SK-N-SH treated with all-trans-retinoic acid at 6 μM for 48 hours (cell line): ENCODE measurements at regions not wholly inside any gene's neighbourhood (a gene's known extent, or its start where the extent isn't known, plus 50 kb on each side); places are given as distances from the start of the nearest gene placed in this dataset.

ENCODE experiments used
- ATAC-seq: fragments of 200-7000 bp; cut with Tn5 transposase; 3 replicates; pipeline ENCODE4 v1.9.1; 2020; ENCODE audit warnings: mild to moderate bottlenecking, moderate library complexity
- ARNTL ChIP-seq: fragments of 450-650 bp; formaldehyde crosslinking; IDR thresholded peaks from 2 replicates; pipeline ENCODE4 v1.5.0; 2020; ENCODE audit warnings: low read depth, mild to moderate bottlenecking, moderate library complexity, borderline replicate concordance
- BACH2 ChIP-seq: fragments of 250-450 bp; sonication (Bioruptor Pico); IDR thresholded peaks from 2 replicates; pipeline ENCODE4 v1.9.0; 2021; ENCODE audit warnings: mild to moderate bottlenecking, borderline replicate concordance
- CSDC2 ChIP-seq: fragments of 250-450 bp; sonication (Bioruptor Pico); IDR thresholded peaks from 2 replicates; pipeline ENCODE4 v1.5.0; 2020; ENCODE audit warnings: mild to moderate bottlenecking, moderate library complexity
- ESRRG ChIP-seq: fragments of 250-450 bp; sonication (Bioruptor Pico); IDR thresholded peaks from 2 replicates; pipeline ENCODE4 v1.6.1; 2021; ENCODE audit warnings: mild to moderate bottlenecking
- GLIS3 ChIP-seq: fragments of 250-450 bp; sonication (Bioruptor Pico); IDR thresholded peaks from 2 replicates; pipeline ENCODE4 v1.5.0; 2020; ENCODE audit warnings: mild to moderate bottlenecking, moderate library complexity
- ISL1 ChIP-seq: fragments of 250-450 bp; sonication (Bioruptor Pico); IDR thresholded peaks from 2 replicates; pipeline ENCODE4 v2.1.2; 2022; ENCODE audit warnings: mild to moderate bottlenecking, moderate library complexity
- OSR1 ChIP-seq: fragments of 250-450 bp; sonication (Bioruptor Pico); IDR thresholded peaks from 2 replicates; pipeline ENCODE4 v1.8.0; 2022; ENCODE audit warnings: moderate library complexity, mild to moderate bottlenecking, inconsistent platforms
- PPARA ChIP-seq: fragments of 250-450 bp; sonication (Bioruptor Pico); IDR thresholded peaks from 2 replicates; pipeline ENCODE4 v1.5.0; 2020; ENCODE audit warnings: mild to moderate bottlenecking, borderline replicate concordance
- RARB ChIP-seq: fragments of 250-450 bp; sonication (Bioruptor Pico); IDR thresholded peaks from 2 replicates; pipeline ENCODE4 v1.8.0; 2021; ENCODE audit warnings: mild to moderate bottlenecking, moderate library complexity
- SNAI2 ChIP-seq: fragments of 250-450 bp; sonication (Bioruptor Pico); IDR thresholded peaks from 2 replicates; pipeline ENCODE4 v1.5.0; 2020; ENCODE audit warnings: mild to moderate bottlenecking, moderate library complexity
- TCF4 ChIP-seq: fragments of 250-450 bp; sonication (Bioruptor Pico); IDR thresholded peaks from 2 replicates; pipeline ENCODE4 v1.8.0; 2021; ENCODE audit warnings: mild to moderate bottlenecking, moderate library complexity, borderline replicate concordance
- TOX ChIP-seq: fragments of 250-450 bp; sonication (Bioruptor Pico); IDR thresholded peaks from 2 replicates; pipeline ENCODE4 v1.8.0; 2021; ENCODE audit warnings: mild to moderate bottlenecking, moderate library complexity, borderline replicate concordance
- ZC3H10 ChIP-seq: fragments of 250-450 bp; sonication (Bioruptor Pico); IDR thresholded peaks from 2 replicates; pipeline ENCODE4 v1.5.1; 2021; ENCODE audit warnings: mild to moderate bottlenecking, moderate library complexity
- ZFP3 ChIP-seq: fragments of 250-450 bp; sonication (Bioruptor Pico); IDR thresholded peaks from 2 replicates; pipeline ENCODE4 v1.5.0; 2020; ENCODE audit warnings: mild to moderate bottlenecking, moderate library complexity
- ZFP30 ChIP-seq: fragments of 450-650 bp; formaldehyde crosslinking; IDR thresholded peaks from 2 replicates; pipeline ENCODE4 v1.5.0; 2022; ENCODE audit warnings: mild to moderate bottlenecking, moderate library complexity
- ZNF565 ChIP-seq: fragments of 450-650 bp; formaldehyde crosslinking; conservative IDR thresholded peaks from 2 replicates; pipeline ENCODE4 v1.5.0; 2020; ENCODE audit warnings: low read depth, mild to moderate bottlenecking, moderate library complexity
- ZNF70 ChIP-seq: fragments of 450-650 bp; formaldehyde crosslinking; IDR thresholded peaks from 2 replicates; pipeline ENCODE4 v1.5.0; 2020; ENCODE audit warnings: mild to moderate bottlenecking, moderate library complexity
- ZNF8 ChIP-seq: fragments of 450-650 bp; formaldehyde crosslinking; IDR thresholded peaks from 2 replicates; pipeline ENCODE4 v1.5.0; 2020; ENCODE audit warnings: mild to moderate bottlenecking, moderate library complexity
- TF ChIP-seq, protein P1 (sequence below): fragments of 250-450 bp; sonication (Bioruptor Pico); IDR thresholded peaks from 2 replicates; pipeline ENCODE4 v1.5.1; 2021; ENCODE audit warnings: mild to moderate bottlenecking, moderate library complexity
- TF ChIP-seq, protein P2 (sequence below): fragments of 250-450 bp; sonication (Bioruptor Pico); IDR thresholded peaks from 2 replicates; pipeline ENCODE4 v1.5.0; 2020; ENCODE audit warnings: mild to moderate bottlenecking, moderate library complexity
- TF ChIP-seq, protein P3 (sequence below): fragments of 250-450 bp; sonication (Bioruptor Pico); IDR thresholded peaks from 2 replicates; pipeline ENCODE4 v1.8.0; 2020; ENCODE audit warnings: mild to moderate bottlenecking, moderate library complexity, borderline replicate concordance
- TF ChIP-seq, protein P4 (sequence below): fragments of 250-450 bp; sonication (Bioruptor Pico); IDR thresholded peaks from 2 replicates; pipeline ENCODE4 v1.5.1; 2020; ENCODE audit warnings: low read depth, mild to moderate bottlenecking, moderate library complexity
- TF ChIP-seq, protein P5 (sequence below): fragments of 250-450 bp; sonication (Bioruptor Pico); IDR thresholded peaks from 2 replicates; pipeline ENCODE4 v1.8.0; 2021; ENCODE audit warnings: low read depth, mild to moderate bottlenecking, moderate library complexity, borderline replicate concordance

DNA sequence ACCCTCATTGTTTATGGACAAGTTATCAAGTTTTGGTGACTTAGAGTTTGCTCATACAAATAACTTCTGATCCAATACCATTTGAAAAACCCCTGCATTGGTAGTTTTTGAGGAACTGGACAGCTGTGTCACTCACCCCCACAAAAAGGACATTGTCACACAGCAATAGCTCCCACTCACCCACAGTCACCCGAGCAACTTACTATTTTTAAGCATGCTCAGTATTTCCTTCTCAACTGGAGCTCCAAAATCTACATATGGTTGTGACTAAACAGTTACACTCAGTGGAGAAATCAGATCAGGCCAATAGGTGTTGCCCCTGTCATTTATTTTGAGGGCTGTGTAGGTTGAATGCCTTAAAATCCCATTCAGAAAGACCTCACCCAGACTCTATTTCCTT lies 165.2 kb upstream of the AUTS2 start:
- no peak for ATAC-seq
- TF ChIP-seq RARB (CRISPR knock-in tag) = no peak
- TF ChIP-seq ZNF70 = no peak
- TF ChIP-seq BACH2 = no peak
- no peak for TF ChIP-seq GLIS3
- no peak for TF ChIP-seq PPARA
- TF ChIP-seq ZNF8 = no peak
- TF ChIP-seq TOX (CRISPR knock-in tag) = no peak
- TF ChIP-seq ZFP30 (CRISPR knock-in tag) = no peak
- TF ChIP-seq, protein P1, sequence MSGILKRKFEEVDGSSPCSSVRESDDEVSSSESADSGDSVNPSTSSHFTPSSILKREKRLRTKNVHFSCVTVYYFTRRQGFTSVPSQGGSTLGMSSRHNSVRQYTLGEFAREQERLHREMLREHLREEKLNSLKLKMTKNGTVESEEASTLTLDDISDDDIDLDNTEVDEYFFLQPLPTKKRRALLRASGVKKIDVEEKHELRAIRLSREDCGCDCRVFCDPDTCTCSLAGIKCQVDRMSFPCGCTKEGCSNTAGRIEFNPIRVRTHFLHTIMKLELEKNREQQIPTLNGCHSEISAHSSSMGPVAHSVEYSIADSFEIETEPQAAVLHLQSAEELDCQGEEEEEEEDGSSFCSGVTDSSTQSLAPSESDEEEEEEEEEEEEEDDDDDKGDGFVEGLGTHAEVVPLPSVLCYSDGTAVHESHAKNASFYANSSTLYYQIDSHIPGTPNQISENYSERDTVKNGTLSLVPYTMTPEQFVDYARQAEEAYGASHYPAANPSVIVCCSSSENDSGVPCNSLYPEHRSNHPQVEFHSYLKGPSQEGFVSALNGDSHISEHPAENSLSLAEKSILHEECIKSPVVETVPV (CRISPR knock-in tag) = no peak
- TF ChIP-seq, protein P2, sequence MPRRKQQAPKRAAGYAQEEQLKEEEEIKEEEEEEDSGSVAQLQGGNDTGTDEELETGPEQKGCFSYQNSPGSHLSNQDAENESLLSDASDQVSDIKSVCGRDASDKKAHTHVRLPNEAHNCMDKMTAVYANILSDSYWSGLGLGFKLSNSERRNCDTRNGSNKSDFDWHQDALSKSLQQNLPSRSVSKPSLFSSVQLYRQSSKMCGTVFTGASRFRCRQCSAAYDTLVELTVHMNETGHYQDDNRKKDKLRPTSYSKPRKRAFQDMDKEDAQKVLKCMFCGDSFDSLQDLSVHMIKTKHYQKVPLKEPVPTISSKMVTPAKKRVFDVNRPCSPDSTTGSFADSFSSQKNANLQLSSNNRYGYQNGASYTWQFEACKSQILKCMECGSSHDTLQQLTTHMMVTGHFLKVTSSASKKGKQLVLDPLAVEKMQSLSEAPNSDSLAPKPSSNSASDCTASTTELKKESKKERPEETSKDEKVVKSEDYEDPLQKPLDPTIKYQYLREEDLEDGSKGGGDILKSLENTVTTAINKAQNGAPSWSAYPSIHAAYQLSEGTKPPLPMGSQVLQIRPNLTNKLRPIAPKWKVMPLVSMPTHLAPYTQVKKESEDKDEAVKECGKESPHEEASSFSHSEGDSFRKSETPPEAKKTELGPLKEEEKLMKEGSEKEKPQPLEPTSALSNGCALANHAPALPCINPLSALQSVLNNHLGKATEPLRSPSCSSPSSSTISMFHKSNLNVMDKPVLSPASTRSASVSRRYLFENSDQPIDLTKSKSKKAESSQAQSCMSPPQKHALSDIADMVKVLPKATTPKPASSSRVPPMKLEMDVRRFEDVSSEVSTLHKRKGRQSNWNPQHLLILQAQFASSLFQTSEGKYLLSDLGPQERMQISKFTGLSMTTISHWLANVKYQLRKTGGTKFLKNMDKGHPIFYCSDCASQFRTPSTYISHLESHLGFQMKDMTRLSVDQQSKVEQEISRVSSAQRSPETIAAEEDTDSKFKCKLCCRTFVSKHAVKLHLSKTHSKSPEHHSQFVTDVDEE (CRISPR knock-in tag) = no peak
- no peak for TF ChIP-seq ESRRG (CRISPR knock-in tag)
- TF ChIP-seq ZFP3 (CRISPR knock-in tag) = no peak
- TF ChIP-seq ISL1 (CRISPR knock-in tag) = no peak
- no peak for TF ChIP-seq ZC3H10 (CRISPR knock-in tag)
- TF ChIP-seq, protein P3, sequence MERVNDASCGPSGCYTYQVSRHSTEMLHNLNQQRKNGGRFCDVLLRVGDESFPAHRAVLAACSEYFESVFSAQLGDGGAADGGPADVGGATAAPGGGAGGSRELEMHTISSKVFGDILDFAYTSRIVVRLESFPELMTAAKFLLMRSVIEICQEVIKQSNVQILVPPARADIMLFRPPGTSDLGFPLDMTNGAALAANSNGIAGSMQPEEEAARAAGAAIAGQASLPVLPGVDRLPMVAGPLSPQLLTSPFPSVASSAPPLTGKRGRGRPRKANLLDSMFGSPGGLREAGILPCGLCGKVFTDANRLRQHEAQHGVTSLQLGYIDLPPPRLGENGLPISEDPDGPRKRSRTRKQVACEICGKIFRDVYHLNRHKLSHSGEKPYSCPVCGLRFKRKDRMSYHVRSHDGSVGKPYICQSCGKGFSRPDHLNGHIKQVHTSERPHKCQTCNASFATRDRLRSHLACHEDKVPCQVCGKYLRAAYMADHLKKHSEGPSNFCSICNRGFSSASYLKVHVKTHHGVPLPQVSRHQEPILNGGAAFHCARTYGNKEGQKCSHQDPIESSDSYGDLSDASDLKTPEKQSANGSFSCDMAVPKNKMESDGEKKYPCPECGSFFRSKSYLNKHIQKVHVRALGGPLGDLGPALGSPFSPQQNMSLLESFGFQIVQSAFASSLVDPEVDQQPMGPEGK (CRISPR knock-in tag) = no peak
- TF ChIP-seq TCF4 = no peak
- no peak for TF ChIP-seq ZNF565
- no peak for TF ChIP-seq ARNTL (CRISPR knock-in tag)
- TF ChIP-seq, protein P4, sequence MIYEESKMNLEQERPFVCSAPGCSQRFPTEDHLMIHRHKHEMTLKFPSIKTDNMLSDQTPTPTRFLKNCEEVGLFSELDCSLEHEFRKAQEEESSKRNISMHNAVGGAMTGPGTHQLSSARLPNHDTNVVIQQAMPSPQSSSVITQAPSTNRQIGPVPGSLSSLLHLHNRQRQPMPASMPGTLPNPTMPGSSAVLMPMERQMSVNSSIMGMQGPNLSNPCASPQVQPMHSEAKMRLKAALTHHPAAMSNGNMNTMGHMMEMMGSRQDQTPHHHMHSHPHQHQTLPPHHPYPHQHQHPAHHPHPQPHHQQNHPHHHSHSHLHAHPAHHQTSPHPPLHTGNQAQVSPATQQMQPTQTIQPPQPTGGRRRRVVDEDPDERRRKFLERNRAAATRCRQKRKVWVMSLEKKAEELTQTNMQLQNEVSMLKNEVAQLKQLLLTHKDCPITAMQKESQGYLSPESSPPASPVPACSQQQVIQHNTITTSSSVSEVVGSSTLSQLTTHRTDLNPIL (CRISPR knock-in tag) = no peak
- no peak for TF ChIP-seq SNAI2 (CRISPR knock-in tag)

DNA sequence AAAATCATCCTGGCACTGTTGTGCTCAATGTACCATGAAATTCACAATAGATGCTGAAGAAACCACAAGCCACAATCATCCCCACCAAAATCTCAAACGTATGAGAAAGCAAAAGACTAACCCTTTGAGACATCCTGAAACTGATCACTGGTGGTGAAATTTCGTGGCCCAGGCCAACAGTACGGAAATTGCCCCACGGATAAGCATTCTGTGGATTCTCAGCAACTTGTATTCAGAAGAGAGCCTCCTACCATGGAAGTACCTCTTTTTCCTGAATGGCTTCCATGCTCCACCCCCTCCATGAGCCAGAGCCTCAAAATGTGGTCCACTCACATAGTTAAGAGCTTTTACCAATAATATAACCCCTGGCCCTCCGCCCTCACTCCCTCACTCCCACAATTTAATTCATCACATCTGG lies 163.9 kb upstream of the AUTS2 start:
- no peak for TF ChIP-seq CSDC2 (CRISPR knock-in tag)
- no peak for TF ChIP-seq ZNF8
- no peak for TF ChIP-seq GLIS3
- no peak for TF ChIP-seq TOX (CRISPR knock-in tag)
- TF ChIP-seq, protein P2 (CRISPR knock-in tag) = no peak
- no peak for TF ChIP-seq ESRRG (CRISPR knock-in tag)
- TF ChIP-seq SNAI2 (CRISPR knock-in tag) = no peak
- TF ChIP-seq ARNTL (CRISPR knock-in tag) = no peak
- no peak for TF ChIP-seq ZFP30 (CRISPR knock-in tag)
- TF ChIP-seq ZNF70 = no peak
- no peak for TF ChIP-seq BACH2
- no peak for TF ChIP-seq OSR1
- TF ChIP-seq, protein P1 (CRISPR knock-in tag) = no peak
- TF ChIP-seq, protein P5, sequence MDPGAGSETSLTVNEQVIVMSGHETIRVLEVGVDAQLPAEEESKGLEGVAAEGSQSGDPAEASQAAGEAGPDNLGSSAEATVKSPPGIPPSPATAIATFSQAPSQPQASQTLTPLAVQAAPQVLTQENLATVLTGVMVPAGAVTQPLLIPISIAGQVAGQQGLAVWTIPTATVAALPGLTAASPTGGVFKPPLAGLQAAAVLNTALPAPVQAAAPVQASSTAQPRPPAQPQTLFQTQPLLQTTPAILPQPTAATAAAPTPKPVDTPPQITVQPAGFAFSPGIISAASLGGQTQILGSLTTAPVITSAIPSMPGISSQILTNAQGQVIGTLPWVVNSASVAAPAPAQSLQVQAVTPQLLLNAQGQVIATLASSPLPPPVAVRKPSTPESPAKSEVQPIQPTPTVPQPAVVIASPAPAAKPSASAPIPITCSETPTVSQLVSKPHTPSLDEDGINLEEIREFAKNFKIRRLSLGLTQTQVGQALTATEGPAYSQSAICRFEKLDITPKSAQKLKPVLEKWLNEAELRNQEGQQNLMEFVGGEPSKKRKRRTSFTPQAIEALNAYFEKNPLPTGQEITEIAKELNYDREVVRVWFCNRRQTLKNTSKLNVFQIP = no peak
- no peak for ATAC-seq
